ENCODE measurements at regions not wholly inside any gene's neighbourhood (a gene's known extent, or its start where the extent isn't known, plus 50 kb on each side); places are given as distances from the start of the nearest gene placed in this dataset.
A peak's percentile ranks its signal among the peaks of the same experiment; 100 is the strongest.

DNA sequence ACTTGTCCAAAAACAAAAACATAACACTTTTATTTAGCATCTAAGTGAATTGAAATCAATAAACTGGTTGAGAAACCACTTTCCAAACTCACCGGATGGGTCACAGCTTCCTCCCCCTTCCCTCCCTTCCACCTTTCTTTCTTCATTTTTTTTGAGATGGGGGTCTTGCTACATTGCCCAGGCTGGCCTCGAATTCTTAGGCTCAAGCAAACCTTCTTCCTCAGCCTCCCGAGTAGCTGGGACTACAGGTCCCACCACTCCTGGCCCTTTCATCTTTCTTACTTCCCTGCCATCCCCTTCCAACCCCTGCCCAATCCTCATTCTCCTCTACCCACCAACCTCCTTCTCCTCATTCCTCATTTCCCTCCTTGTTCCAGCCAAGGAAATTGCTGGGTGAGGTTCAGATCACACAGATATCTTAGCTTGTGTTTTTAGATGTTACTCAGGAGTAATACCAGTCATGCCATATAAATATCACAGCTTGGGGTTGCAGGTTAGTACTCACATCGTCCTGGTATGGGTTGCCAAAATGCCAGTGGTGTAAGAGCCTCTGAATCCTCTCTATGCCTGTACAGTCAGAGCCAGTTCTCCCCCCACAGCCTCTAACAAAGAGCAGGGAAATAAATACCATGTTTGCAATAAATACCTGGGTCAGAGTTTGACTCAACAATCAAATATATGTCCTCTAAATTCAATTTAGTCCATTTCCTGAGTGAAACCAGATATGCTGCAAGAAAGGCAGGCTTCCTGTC lies 132.7 kb upstream of the NDUFV2 start:
- no peak for DNase-seq (ENCODE audit: low read depth)

DNA sequence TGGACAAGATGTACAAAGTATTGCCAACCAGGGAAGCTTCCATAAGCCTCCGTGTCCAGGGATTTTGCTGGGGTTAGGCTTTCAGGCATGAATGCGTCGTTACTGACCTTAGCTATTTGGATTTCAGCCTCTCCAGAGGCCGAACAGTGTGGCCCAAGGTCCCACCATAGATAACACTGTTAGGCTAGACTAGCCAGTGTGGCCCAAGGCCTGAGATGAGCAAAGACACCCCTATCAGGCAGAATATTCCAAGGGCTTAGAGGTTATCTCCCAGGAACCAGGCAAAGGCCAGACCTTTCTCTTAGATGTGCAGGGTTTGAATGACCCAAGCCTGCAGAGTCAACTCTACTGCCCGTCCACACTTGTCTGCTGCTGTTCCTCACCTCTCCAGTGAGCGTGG lies 131.7 kb upstream of the NDUFV2 start:
- no peak for DNase-seq (ENCODE audit: low read depth)

DNA sequence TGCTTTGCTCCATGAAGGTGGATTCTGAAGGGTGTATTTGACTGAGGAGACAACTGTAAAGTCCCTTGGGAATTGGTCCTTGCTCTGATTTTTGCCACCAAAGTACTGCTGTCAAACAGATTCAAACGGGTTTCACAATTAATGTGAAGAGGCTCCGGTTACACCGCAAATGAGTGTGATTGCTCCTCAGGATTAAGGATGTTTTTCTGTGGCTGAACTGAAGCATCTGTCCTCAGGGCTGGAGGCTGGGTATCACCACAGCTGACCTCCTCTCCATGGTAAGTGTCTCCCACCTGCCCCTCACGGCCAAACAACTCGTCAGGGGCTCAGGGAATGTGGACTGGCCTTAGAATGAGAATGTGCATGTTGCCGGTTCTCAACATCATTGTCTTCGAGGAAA lies 130.4 kb upstream of the NDUFV2 start:
- no peak for DNase-seq (ENCODE audit: low read depth)

DNA sequence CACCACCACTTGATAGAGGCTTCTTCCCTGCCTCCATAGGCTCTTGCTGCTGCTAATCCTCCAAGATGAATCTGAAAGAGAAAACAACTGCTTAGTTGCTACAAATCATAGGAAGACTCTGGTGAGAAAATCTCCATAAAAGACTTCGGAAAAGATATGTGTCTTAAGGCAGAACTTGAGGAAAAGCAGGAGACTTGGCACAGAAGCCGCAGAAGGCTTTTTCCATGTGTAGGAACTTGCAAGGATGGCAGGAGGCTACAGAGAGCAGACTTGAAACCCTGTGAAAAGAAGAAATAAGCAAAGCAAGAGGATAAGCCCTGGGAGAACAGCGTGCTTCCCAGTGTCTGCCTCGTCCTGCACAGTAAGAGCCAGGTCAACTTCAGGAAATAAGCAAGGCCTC lies 128.2 kb upstream of the NDUFV2 start:
- no peak for DNase-seq (ENCODE audit: low read depth)

DNA sequence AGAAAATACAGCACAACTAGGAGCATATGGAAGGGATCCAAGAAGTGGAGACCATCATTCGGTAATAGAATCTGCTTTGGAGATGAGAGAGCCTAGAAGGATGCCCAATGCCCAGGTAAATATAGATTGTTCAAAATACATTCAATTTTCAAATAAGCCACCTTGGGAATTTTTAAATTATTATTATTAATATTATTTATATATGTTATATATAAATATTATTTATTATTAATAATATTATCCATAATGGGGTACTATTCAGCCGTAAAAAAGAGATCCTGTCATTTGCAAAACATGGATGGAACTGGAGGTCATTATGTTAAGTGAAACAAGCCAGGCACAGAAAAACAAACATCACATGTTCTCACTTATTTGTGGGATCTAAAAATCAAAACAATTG lies 127.8 kb upstream of the NDUFV2 start:
- no peak for DNase-seq (ENCODE audit: low read depth)

DNA sequence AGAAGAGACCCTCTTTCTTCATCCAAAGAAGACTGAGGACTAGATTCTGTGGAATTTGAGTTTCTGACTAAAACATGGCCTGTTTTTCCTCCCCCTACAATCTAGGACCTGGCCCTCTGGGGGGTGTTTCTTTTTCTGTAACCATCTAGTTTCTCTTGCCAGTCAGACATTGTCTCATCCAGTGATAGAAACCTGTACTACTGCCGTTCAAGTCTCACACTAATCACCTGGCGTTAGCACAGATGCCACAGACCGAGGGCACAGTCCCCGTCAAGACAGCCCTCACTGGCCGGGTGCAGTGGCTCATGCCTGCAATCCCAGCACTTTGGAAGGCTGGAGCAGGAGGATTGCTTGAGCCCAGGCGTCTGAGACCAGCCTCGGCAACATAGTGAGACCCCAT lies 126.9 kb upstream of the NDUFV2 start:
- no peak for DNase-seq (ENCODE audit: low read depth)

DNA sequence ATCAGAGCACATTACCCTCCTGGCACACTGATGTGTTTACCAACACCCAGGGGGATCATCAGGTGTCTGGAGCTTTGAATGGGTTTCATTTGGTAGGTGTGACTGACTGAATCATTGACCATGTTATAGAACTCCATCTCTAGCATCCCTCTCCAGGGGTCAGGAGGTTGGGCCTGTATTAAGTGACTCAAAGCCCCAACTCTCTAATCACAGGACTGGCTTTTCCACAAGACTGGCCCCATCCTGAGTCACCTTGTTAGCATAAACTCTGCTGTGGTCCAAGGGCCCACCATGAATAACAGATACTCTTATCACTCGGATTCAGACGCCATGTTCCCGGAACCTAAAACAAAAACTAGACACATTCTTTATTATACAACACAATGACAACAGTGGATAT lies 125.9 kb upstream of the NDUFV2 start:
- no peak for DNase-seq (ENCODE audit: low read depth)

DNA sequence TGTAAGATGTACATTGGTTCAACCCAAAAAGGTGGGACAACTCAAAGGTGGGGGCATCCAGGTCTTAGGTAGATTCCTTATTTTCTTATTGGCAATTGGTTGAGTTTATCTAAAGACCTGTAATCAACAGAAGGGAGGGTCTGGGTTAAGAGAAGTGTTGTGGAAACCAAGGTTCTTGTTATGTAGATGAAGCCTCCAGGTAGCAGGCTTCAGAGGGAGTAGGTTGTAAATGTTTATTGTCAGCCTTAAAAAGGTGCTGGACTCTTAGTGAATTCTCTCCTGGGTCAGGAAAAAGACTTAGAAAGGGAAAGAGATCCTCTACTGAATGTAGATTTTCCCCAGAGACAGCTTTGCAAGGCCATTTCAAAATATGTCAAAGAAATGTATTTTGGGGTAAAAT lies 125.3 kb upstream of the NDUFV2 start:
- no peak for DNase-seq (ENCODE audit: low read depth)

DNA sequence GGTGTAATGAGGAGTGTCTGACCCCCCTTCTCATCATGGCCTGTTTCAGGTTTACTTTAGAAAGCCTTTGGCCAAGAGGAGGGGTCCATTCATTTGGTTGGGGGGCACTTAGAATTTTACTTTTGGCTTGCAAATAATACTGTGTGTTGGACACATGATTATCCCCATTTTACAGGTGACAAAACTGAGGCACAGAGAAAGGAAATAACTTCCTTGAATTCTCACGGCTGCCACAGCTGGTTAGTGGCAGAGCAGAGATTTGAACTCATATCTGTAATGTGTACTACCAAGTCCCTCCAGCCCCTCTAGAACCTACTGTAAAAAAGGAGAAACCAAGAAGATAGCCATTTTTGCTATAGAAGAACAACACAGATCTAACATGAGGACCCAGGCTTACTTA lies 124.8 kb upstream of the NDUFV2 start:
- DNase-seq (ENCODE audit: low read depth) = no peak

DNA sequence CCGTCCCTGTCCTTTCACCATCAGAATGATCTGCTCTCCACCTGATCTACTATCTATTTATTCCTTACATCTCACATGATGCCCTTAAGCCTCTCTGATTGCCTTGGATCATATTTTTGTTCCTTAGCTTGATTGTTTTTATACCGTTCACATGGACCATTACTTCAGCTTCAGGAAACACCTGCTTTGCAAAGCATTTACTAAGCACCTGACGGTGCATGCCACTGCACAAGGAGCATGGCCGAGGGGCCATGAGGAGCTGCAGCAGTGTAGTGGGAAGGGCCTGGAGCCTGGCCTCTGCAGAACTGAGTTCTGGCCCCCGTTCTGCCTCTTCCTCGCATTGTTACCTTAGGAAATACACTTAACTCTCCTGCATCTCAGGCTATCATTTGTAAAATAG lies 124.1 kb upstream of the NDUFV2 start:
- DNase-seq (ENCODE audit: low read depth) = no peak

DNA sequence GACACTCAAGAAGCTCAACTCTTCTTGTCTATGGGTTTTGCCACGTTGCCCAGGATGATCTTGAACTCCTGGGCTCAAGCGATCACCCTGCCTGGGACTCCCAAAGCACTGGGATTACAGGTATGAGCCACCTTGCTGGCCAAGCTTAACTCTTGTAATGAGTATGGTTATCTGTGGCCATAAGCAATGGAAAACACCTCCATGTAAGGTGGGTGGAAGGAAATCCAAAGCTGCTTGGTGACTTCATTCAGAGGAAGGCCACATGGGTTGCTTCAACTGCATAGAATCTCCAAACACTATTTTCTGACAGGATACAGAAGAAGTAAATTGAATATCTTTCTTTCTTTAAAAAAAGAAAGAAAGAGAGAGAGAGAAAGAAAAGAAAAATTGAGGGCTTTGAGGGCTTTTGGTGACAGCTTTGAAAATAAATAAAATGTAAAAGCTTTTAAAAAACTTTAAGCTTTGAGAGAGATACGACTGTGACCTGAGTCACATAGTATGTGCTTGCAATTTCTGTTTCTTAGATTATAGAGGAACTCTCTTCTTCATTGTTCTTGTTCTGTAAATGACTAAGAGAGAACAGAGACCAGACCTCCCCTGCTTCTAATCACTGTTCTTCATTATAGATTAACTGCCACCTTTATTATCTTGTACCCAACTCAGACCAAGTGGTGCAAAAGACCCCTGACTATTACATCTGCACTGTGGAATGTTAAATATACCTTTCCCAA lies 123.1 kb upstream of the NDUFV2 start:
- no peak for DNase-seq (ENCODE audit: low read depth)

DNA sequence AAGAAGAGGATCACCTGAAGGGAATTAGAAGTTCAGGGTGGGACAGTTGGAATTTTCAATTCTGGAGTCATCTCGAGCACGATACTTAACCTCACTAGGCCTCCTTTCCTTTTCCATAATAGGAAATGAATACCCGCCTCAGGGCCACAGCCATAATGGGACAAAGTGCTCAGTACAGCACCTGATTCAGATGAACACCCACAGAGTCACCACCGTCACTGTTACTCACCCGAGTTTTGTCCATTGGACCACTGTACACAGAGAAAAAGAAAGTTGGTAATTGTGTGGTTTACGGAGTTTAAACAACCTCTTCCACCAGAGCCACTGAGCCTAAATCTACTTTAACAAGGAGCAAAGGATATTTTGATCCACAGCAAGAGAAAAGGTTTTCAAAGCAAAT lies 122.0 kb upstream of the NDUFV2 start:
- no peak for DNase-seq (ENCODE audit: low read depth)

DNA sequence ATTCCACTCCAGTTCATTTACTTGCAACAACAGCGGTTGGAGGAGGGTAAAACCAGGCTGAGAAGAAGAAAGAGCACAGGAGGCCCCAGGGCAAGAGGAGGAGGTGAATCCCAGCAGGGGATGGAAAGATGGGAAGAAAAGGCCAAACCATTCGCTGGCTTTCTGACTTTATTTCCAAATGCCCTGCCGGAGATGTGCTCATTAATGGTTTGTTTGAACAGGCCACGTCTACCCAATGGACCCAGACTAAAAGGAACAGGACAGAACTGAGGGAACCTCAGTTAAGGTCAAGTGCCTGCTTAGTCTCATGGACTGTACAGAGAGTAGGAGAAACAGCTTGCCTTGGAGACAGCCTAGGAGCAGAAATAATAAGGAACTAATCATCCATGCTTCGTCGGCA lies 121.6 kb upstream of the NDUFV2 start:
- DNase-seq (ENCODE audit: low read depth) = no peak

DNA sequence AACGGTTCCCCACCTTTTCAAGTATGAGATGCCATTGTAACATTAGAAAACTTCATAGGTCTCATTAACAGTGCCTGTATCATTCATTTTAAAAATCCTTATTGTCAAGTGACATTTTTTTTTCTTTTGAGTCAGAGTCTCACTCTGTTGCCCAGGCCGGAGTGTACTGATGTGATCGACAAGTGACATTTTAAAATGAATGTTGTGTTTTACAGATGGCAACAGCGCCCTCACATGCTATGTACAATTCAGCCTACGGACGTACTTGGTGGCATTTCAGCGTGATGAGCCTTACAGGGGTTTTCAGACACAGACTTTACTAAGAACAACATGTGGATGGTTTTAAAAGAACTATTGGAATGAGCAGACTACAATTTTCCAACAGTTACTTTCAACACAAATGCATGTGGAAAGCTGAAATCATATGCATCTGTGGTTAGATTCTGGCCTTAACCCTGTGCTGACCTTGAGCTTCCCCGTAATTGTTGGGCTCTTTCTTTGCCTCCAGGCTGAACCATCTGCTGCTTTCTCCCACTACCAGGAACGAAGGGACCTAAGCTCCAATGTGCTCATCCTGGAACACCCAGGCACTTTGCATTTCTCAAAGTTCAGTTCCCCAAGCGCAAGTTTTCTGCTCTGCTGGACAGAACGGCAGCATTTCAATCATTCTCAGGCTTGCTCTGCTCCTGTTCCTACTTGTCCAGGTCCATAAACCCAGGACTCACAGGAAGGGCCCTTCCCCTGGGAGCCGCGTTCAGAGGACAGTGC lies 119.9 kb upstream of the NDUFV2 start:
- peak; percentile 83 for DNase-seq (ENCODE audit: low read depth)

DNA sequence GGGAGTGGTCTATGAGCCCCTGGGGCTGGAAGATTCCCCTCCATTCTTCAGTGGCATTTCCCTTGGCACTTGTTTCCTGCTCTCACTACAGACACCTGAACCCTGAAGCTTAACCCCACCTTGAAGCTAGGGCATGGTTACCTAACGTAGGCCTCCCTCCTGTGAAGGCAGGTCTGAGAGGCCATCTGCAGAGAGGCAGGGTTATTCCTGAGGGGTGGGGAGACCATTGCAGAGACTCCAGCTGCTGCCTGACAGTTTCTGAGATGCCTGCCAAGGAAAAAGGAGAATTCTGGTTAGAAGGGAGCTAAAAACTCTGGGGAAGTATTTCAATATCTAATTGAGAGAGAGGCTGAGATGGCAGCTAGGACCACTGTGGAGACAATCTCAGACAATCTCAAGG lies 119.3 kb upstream of the NDUFV2 start:
- DNase-seq (ENCODE audit: low read depth) = no peak

DNA sequence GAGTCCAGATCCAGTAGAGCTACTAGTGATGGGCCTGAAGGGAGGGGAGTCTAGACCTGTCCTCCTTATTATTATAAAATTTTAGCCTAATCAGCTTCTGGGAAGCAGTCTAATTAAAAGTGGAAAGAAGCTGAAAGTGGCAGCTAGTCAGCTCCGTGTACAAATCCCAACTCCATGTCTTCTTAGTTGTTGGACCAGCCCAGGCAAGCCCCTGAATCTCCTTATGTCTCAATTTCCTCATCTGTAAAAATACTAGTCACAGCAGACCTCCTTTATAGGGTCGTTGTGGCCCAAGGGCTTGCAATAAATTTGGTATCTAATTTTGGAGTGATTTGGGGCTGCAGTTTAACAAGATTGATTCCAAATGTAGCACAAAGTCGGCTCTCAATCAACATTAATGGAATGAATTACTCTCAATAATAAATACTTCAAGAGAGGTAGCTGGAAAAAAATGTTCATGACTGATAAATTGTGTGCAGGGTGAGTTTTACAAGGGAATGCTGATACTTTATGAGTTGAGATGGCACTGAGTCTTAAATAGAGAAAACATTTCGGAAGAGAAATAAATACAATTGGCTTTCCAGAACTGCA lies 118.3 kb upstream of the NDUFV2 start:
- DNase-seq (ENCODE audit: low read depth) = no peak

DNA sequence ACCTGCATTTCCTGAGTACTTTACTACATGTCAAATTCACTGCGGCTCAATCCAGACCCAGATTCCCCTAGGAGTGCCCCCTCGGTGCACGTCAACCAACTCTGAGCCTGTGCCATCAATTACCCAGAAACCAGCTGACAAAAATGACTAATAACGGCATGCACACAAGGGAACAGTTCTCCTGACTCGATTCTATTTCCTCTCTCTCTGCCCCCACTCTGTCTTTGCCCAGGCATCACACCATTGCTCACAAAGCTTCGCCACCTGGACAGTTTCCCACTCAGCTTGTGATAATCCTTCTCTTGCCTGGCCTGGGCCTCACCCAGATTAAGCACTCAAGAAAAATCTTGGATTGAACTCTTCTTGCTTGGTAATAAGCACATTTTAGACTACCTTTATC lies 115.3 kb upstream of the NDUFV2 start:
- peak; percentile 42 for DNase-seq (ENCODE audit: low read depth)

DNA sequence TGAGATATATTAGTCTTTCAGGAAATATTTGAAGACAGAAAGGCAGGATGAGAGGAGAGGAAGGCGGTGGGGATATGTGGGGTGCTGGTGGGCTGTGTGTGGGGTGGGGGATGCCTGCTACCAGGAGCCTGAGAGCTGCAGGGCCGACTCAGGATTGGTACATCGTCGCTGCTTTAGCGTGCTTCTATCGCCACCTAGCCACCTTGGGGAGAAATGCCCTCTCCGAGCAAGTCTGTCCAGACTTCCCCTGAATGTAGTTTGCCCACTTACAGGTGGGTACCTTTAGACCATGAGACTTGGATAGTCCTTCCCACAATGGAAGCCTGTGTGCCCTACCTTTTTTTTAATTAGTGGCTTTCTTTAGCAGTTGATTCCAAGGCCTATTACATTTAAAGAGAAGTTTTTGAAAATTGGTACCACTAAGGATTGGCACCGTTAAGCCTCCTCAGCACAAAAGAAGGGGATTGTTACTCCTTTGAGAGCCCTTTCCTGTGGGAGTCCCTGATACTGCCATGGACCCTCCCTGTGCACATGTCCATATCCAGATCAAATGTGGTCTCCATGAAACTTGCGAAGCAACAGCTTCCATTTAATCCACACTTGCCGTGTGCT lies 114.1 kb upstream of the NDUFV2 start:
- DNase-seq (ENCODE audit: low read depth) = no peak

DNA sequence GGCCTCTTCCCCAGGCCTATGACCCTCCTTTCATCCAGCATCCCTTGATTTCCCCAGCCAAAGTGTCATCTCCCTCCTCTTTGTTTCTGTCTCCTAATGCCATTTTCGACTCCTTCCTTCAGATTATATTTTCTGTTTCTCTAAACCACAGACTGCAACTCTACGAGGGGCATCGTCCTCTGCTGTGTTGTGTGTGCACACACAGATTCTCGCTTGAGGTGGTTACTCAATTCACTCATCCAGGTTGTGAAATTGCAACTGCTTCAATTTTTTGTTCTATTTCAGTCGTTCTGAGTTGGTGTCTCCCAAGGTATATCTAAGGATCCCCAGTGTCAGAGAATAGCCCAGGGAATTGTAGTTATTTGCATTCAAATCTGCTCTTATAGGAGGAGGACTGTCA lies 113.5 kb upstream of the NDUFV2 start:
- no peak for DNase-seq (ENCODE audit: low read depth)

DNA sequence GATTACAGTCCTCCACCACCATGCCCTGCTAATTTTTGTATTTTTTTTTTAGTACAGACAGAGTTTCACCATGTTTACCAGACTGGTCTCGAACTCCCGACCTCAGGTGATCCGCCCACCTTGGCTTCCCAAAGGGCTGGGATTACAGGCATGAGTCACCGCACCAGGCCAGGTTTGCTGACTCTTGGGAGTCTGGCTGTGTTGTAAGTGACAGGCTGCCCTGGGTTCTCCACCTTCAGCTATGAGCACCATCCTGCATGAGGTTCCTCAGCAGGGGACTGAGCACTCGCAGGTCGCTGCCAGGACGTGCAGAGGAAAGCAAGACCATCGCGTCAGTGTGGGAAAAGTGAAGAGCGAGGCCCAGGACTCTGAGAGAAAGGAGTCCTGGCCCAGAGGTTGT lies 112.6 kb upstream of the NDUFV2 start:
- no peak for DNase-seq (ENCODE audit: low read depth)

DNA sequence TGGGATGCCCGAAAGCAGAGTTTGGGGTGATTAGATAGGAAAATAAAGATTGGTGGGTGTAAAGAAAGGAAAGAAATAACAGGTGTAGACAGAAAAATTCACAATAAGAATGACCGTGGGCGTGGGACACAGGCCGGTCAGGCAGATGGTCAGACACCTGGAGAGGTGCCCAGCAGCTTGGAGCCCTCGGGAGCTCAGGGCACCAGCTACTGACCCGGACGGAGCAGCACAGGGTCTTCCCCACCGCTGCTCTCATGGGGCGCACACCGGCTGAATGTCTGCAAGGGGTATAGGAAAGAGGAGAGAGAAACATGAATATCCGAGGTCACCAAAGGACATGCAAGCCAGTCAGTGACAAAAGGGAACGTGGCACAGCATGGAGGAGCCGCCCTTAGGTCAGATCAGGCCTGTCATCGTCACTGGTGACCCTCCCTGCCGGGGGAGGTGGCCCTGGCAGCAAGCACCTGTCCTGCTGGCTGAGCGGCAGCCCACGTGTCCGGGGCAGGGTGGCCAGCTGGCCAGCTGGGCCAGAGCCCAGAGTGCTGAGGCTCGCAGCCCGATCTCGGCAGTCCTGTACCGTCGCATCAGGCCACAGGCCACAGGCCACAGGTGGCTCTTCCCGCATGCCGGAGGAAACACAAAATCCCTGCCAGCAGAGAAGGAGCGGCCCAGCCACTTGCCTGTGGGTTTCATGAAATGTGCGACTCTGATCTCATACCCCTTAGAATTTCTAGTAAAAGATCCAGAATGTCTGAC lies 112.0 kb upstream of the NDUFV2 start:
- no peak for DNase-seq (ENCODE audit: low read depth)

DNA sequence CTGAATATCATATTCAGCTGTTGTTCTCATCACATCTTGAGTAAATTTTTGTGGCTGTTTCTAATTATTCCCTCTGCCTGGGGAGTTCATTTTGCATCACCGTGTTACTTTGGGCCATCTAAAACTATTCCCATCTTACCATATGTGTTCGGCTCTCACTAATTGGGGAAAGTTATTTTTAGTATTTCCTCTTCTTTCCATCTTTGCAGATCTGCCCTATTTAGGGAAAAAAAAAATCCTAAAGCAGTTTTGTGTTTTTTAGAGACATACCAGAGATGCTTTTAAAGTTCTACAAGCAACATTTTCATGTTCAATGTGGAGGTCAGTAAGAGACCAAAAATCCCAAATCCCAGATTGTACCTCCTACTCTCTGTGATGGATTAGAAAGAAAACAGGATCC lies 111.3 kb upstream of the NDUFV2 start:
- peak; percentile 70 for DNase-seq (ENCODE audit: low read depth)

Measured in GM04503 (cell line).